GM12878 (cell line): ENCODE measurements at regions not wholly inside any gene's neighbourhood (a gene's known extent, or its start where the extent isn't known, plus 50 kb on each side); places are given as distances from the start of the nearest gene placed in this dataset.

ENCODE experiments used
- DPF2 ChIP-seq: fragments of 450-650 bp; IDR thresholded peaks from 2 replicates; pipeline ENCODE4 v1.6.1; 2017; ENCODE audit warnings: mild to moderate bottlenecking
- FOXM1 ChIP-seq: IDR thresholded peaks from 2 replicates; pipeline ENCODE4 v1.6.1; 2012; ENCODE audit warnings: low read depth, mild to moderate bottlenecking, inconsistent platforms, low read length, moderate library complexity
- MLLT1 ChIP-seq: fragments of 450-650 bp; IDR thresholded peaks from 2 replicates; pipeline ENCODE4 v1.6.1; 2016; ENCODE audit warnings: mild to moderate bottlenecking
- SUPT20H ChIP-seq: IDR thresholded peaks from 2 replicates; pipeline ENCODE4 v1.6.1; 2011; ENCODE audit warnings: low read depth, mild to moderate bottlenecking, low read length, moderate library complexity, borderline replicate concordance; ENCODE audit not compliant: control insufficient read depth
- ZBTB33 ChIP-seq: fragments of 450-650 bp; IDR thresholded peaks from 2 replicates; pipeline ENCODE4 v1.6.1; 2017; ENCODE audit warnings: mild to moderate bottlenecking
- TF ChIP-seq, protein P1 (sequence below): IDR thresholded peaks from 2 replicates; pipeline ENCODE4 v1.6.1; 2011; ENCODE audit warnings: low read depth, mild to moderate bottlenecking, low read length, moderate library complexity, borderline replicate concordance; ENCODE audit errors: extremely low read depth
- TF ChIP-seq, protein P2 (sequence below): fragments of 450-650 bp; IDR thresholded peaks from 2 replicates; pipeline ENCODE4 v1.6.1; 2017; ENCODE audit warnings: mild to moderate bottlenecking, low read depth, inconsistent platforms; ENCODE audit not compliant: poor library complexity, severe bottlenecking

GRCh38 chr5:120320626-120321025, 143.5 kb upstream of the PRR16 start:
- TF ChIP-seq, protein P1, sequence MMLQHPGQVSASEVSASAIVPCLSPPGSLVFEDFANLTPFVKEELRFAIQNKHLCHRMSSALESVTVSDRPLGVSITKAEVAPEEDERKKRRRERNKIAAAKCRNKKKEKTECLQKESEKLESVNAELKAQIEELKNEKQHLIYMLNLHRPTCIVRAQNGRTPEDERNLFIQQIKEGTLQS, result no peak
- TF ChIP-seq, protein P2, sequence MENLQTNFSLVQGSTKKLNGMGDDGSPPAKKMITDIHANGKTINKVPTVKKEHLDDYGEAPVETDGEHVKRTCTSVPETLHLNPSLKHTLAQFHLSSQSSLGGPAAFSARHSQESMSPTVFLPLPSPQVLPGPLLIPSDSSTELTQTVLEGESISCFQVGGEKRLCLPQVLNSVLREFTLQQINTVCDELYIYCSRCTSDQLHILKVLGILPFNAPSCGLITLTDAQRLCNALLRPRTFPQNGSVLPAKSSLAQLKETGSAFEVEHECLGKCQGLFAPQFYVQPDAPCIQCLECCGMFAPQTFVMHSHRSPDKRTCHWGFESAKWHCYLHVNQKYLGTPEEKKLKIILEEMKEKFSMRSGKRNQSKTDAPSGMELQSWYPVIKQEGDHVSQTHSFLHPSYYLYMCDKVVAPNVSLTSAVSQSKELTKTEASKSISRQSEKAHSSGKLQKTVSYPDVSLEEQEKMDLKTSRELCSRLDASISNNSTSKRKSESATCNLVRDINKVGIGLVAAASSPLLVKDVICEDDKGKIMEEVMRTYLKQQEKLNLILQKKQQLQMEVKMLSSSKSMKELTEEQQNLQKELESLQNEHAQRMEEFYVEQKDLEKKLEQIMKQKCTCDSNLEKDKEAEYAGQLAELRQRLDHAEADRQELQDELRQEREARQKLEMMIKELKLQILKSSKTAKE, result no peak
- TF ChIP-seq FOXM1, result no peak
- TF ChIP-seq MLLT1, result no peak
- no peak for TF ChIP-seq ZBTB33
- TF ChIP-seq SUPT20H, result no peak
- no peak for TF ChIP-seq DPF2
